ENCODE measurements at regions not wholly inside any gene's neighbourhood (a gene's known extent, or its start where the extent isn't known, plus 50 kb on each side); places are given as distances from the start of the nearest gene placed in this dataset.

GRCh38 chr2:71778936-71779773 lies 325.8 kb downstream of the DYSF start:
- TF ChIP-seq, protein P1, sequence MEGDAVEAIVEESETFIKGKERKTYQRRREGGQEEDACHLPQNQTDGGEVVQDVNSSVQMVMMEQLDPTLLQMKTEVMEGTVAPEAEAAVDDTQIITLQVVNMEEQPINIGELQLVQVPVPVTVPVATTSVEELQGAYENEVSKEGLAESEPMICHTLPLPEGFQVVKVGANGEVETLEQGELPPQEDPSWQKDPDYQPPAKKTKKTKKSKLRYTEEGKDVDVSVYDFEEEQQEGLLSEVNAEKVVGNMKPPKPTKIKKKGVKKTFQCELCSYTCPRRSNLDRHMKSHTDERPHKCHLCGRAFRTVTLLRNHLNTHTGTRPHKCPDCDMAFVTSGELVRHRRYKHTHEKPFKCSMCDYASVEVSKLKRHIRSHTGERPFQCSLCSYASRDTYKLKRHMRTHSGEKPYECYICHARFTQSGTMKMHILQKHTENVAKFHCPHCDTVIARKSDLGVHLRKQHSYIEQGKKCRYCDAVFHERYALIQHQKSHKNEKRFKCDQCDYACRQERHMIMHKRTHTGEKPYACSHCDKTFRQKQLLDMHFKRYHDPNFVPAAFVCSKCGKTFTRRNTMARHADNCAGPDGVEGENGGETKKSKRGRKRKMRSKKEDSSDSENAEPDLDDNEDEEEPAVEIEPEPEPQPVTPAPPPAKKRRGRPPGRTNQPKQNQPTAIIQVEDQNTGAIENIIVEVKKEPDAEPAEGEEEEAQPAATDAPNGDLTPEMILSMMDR (IDR thresholded peaks at IDR 0.05; ENCODE audit: insufficient read depth, low read length, poor library complexity, severe bottlenecking) = no peak
- H3K4me3 ChIP-seq (ENCODE audit: low read depth, low read length) = no peak overlapping the region
- no peak for DNase-seq (ENCODE audit: low read depth)
- no peaks in the 10 kb centered on the region for H3K36me3 ChIP-seq (ENCODE audit: control insufficient read depth, insufficient read depth, low read length)
- peaks cover 9% of the 10 kb centered on the region for H3K27me3 ChIP-seq (ENCODE audit: control insufficient read depth, insufficient read depth, low read length)

- Histone ChIP-seq H3K4me3 (ENCODE audit: low read depth, low read length) (no peak overlapping the region), H3K36me3 (ENCODE audit: control insufficient read depth, insufficient read depth, low read length) (no peaks in the 10 kb centered on the region), H3K27me3 (ENCODE audit: control insufficient read depth, insufficient read depth, low read length) (peaks cover 9% of the 10 kb centered on the region)
- no peak for DNase-seq (ENCODE audit: low read depth)
- TF ChIP-seq, protein P1 (IDR thresholded peaks at IDR 0.05; ENCODE audit: insufficient read depth, low read length, poor library complexity, severe bottlenecking) = no peak
Observed at GRCh38 chr2:71778514-71778913, 325.2 kb downstream of the DYSF start.

DNA sequence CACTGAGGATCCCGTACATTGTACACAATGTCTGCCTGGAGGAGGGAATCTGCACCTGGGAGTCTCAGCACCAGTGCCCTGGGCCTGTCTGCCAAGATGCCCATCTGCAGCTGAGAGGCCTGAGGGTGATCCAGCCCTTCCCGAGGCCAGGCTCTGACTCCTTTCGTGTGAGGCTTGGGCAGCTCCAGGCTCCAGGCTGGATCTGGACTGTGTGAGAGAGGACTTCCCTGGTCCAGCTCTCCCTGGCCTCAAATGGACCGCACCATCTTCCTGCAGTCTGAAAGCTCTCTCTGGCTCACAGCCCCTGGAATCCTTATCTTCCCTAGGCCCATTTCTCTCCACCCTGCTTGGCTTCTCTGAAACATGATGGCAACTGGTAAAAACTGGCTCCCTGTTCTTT lies 324.6 kb downstream of the DYSF start:
- Histone ChIP-seq H3K27me3 (ENCODE audit: control insufficient read depth, insufficient read depth, low read length) (peaks cover 9% of the 10 kb centered on the region), H3K4me3 (ENCODE audit: low read depth, low read length) (no peak overlapping the region), H3K36me3 (ENCODE audit: control insufficient read depth, insufficient read depth, low read length) (no peaks in the 10 kb centered on the region)
- DNase-seq (ENCODE audit: low read depth) = no peak
- TF ChIP-seq, protein P1 (IDR thresholded peaks at IDR 0.05; ENCODE audit: insufficient read depth, low read length, poor library complexity, severe bottlenecking) = no peak

DNA sequence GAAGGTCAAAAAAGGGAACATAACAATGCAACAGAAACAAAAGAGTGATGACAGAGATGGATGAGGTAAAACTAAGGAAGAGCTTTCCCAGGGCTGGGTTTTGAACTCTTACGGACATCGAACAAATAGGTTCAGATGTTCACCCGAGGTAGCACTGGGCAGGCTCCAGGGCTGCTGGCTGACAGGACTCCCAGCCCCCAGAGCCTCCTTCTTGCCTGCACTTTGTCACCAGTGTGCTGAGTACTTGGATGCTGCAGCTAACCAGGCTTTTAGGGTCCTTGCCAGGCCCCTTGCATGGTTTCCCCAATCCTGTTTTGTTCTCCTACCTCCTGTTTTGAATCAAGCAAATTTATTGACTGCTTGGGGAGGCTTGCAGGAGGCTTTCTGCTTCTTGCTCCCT lies 322.9 kb downstream of the DYSF start:
- H3K36me3 ChIP-seq (ENCODE audit: control insufficient read depth, insufficient read depth, low read length) = no peaks in the 10 kb centered on the region
- no peak for DNase-seq (ENCODE audit: low read depth)
- peaks cover 9% of the 10 kb centered on the region for H3K27me3 ChIP-seq (ENCODE audit: control insufficient read depth, insufficient read depth, low read length)
- no peak overlapping the region for H3K4me3 ChIP-seq (ENCODE audit: low read depth, low read length)
- TF ChIP-seq, protein P1 (IDR thresholded peaks at IDR 0.05; ENCODE audit: insufficient read depth, low read length, poor library complexity, severe bottlenecking) = no peak

GRCh38 chr2:71773218-71773617 lies 319.9 kb downstream of the DYSF start:
- Histone ChIP-seq H3K4me3 (ENCODE audit: low read depth, low read length) (no peak overlapping the region), H3K36me3 (ENCODE audit: control insufficient read depth, insufficient read depth, low read length) (no peaks in the 10 kb centered on the region), H3K27me3 (ENCODE audit: control insufficient read depth, insufficient read depth, low read length) (peaks cover 2% of the 10 kb centered on the region)
- TF ChIP-seq, protein P1 (IDR thresholded peaks at IDR 0.05; ENCODE audit: insufficient read depth, low read length, poor library complexity, severe bottlenecking) = no peak
- DNase-seq (ENCODE audit: low read depth) = no peak
